M059J (cell line): ENCODE measurements at regions not wholly inside any gene's neighbourhood (a gene's known extent, or its start where the extent isn't known, plus 50 kb on each side); places are given as distances from the start of the nearest gene placed in this dataset.

Experiments
- DNase-seq: peaks from one replicate; pipeline ENCODE4 v3.0.0-alpha.2; 2012; ENCODE audit warnings: low read depth

DNA sequence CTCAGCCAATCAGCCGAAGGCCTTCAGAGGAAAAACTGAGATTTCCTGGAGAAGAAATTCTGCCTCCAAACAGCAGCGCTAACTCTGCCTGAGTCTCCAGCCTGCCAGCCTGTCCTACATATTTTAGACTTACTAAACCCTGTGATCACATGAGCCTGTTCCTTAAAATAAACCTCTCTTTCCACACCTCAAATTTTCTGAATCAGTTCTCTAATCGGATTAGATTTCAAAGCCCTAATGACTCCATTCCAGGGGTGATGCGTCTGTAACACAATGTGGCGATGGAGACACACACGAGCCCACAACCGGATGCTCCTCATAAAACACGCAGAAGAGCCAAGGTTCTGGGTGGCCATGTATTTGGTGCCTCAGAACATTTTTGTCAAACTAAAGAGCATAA lies 1371.2 kb downstream of the BRD1 start:
- DNase-seq = no peak

- no peak for DNase-seq
Measured at GRCh38 chr22:48453751-48454485, 1373.8 kb downstream of the BRD1 start.

GRCh38 chr22:48453171-48453570 lies 1374.5 kb downstream of the BRD1 start:
- no peak for DNase-seq

- no peak for DNase-seq
Measured at GRCh38 chr22:48452766-48453165, 1374.9 kb downstream of the BRD1 start.

DNA sequence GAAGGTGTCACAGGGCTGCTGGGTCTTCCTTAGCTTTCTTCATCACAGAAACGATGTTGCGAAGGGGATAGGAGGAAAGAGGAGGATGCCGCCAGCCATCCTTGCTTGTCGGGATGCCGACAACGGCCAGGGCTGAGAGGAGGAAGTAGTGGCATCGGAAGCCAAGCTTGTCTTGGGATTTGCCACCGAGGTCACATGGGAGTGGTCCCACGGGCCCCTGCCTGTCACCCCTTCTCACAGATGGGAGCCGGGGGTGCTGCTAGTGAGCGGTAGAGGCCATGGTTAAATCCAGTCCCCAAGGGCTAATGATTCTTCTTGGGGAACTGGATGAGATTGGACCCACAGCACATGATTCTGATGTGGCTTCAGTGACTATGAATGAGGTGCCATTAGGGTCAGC lies 1375.8 kb downstream of the BRD1 start:
- no peak for DNase-seq

DNA sequence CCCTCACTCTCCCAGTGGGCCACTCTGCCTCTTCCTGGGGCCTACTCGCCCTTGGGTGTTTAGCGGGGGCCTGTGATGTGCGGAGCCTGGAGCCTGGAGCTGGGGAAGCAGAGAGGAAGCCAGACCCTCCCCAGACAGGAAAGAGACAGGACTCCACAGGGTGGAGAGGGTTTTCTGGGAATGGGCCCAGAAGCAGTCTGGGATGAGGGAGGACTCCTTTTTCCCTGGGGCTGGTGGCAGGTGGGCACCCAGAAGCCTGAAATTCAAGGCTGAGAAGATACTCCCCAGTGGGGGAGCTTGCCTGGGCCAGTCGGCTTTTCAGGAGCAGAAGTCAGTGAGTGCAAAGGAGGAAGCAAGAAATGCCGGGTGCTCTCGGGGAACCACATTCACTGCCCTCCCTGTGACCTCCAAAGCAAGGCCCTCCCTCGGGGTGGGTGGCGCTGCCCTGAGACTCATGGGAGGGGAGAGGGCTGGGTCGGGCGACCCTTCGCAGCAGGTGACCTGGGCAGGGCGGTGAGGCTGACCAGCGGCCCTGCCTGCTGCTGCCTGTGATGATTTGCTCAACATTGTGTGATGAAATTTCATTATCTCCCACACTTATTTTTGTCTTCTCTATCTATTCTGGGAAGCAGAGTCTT lies 1377.4 kb downstream of the BRD1 start:
- DNase-seq = no peak

GRCh38 chr22:48449466-48450187 lies 1378.0 kb downstream of the BRD1 start:
- no peak for DNase-seq

- DNase-seq = no peak
Measured at GRCh38 chr22:48448821-48449220, 1378.9 kb downstream of the BRD1 start.

DNA sequence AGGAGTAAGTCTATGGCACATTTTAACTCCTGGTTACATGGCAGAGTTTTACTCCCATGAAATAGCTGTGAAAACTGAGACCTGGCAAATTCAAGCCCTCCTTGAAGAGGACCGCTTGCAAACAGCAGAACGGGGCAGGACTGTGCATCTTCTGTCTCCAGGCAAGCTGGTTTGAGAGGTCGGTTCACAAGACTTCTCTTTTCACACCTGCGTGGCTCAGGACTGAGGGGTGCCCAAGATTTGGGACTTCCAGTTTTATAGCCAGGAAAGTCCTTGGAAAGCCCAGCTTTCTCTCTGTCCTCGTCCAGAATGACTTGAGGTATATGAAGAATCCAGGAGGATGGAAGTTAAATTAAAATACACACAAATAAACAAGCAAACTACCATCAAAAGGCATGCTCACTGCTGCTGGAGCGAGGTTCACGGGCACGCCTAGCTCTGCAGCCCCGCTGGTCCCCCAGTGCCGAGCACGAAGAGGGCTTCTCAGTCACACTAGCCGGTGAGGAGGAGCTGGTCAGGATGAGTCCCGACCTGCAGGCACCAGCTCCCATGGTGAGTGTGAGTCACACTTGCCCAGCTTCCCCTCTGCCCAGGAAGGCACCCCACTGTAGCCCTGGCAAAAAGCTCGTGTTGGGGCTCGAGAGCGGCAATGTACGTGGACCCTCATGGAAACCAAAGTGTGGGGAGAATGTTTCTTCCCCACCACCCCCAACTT lies 1382.4 kb downstream of the BRD1 start:
- DNase-seq = peak; percentile 38

DNA sequence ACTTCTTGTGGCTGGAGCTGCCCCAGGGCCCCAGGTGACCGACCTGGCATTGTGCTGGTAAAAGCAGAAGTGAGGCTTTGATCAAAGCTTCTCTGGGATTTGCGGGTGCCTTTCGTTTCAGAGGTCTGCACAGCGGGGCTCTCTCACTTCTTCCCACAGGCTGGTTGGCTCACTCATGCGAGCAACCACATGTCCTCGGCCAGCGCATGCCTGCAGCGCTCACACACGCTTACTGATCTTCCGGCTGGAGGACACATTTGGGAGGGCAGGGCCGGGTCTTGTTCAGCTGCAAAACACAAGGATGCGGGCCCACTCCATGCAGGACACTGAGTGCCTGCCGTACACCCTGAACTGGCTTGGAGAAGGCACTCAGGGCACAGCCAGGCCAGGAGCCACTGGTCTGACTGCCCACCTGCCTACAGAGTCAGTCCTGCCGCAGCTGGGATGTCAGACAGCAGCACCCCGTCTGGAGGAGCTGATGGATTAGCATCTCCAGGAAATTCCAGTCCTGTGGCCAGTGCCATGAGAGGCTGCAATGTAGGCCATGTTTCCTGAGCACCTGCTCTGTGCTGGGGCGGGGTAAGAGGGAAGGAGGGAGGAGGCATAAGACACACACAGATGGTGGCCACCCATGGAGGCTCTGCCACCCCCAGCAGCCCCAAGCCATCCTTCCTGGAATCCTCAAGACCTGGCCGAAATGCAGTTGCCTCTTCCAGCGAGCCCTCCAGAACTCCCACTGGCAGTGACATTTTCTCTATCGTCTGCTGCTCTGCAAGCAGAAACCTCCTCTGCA lies 1383.2 kb downstream of the BRD1 start:
- peak; percentile 15 for DNase-seq

DNA sequence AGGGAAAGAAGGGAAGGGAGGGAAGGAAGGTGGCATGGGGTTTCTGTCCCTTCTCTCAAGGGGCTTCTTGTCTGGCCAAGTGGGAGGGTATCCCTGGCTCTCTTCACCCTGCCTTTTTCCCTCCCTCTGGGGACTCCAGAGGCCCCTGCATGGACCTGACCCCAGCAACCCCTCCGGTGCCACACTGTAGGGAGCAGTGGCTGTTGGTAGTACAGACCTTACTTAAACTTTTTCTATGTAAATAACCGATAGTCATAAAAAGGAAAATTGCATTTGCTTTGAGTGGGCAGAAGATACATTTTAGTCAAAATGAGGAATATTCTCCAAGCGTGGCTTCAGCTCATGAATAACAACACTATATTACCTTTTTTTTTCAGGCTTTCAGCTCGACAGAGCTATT lies 1384.0 kb downstream of the BRD1 start:
- DNase-seq = no peak

DNA sequence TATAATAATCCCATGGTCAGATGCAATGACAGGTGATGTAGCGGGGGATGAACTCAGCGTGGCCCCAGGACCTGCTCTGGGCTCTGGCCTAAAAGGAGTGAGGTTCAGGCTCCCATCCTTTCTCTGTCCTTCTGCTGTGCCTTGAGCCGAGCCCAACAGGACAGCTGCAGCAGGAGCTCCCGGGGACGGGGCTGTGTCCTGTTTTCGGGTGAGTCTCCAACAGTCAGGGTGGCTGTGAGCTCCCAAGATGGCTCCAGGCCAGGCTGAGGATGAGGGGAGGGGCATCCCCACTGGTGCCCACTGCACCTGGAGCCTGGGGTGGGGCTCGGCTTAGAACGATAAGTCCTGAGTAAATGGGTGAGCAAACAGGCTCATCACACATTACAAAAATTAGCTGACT lies 1385.0 kb downstream of the BRD1 start:
- no peak for DNase-seq

DNA sequence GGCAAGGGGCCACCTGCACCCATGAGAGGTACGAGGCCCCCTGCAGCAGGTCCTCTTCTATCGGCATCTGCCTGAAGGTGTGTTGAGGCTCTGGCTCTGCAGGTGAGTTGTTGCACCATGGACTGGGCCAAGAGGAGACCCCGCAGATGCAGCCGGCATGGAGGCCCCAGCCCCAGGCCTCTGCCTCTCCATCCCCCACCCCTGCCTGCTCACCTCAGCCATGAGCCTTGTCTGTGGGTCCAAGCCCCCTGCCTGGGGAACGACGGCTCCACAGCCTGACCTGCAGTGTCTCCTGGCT lies 1386.2 kb downstream of the BRD1 start:
- no peak for DNase-seq

DNA sequence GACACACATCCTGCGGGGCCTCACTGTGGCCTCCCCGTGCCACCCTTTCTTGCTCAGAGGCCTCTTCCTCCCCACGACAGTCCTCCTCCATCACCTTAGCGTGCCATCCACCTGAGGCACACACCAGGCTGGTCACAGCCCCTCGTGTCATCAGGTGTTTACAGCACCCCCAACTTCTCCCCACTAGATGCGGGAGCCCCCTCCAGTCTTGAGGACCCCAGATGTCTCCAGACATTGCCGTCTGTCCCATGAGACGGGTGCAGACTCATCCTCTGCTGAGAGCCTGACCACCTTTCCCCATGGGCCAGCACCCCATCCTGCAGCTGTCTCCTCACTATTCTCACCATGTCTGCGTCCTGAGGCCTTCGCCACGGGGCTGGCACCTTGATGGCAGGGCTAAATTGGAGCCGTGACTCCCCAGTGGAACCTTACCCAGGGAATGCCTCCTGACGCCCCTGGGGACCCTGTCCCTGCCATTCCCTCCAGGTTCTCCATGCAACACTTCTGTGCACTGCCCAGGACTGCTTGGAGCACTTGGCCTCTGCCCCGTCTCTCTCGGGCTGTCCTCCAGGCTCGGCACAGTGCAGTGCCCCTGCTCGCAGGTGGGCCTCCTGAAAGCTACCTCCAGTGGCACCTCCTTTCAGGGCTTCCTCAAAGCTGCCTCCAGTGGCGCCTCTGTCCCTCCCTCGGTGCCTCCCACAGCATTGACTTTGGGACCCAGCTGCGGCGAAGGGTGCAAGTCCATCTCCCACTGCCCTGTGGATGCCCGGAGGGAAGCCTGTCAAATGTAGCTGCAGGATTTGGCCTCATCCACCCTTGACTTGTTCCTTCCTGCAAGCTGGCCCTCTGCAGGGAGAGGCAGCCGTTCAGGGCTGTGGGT lies 1386.8 kb downstream of the BRD1 start:
- no peak for DNase-seq

DNA sequence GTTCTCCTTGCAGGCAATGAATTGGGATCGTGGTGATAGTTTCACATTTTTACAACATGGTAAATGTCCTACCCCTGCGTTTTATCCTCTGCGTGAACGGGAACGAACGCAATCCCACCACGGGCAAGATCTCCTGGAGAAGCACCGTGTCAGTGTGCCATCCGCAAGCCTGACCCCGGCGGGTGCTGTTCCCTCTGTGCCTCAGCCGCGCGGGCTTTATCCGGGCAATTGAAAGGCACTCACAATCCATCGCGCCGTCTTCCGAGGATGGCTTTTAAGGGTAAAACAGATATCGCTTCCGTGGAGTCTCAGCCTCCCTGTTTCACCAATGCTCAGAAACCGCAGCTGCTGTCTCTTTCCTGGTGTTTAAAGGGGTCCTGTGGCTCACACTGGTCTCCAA lies 1387.5 kb downstream of the BRD1 start:
- DNase-seq = no peak

GRCh38 chr22:48439560-48440135 lies 1388.0 kb downstream of the BRD1 start:
- DNase-seq = no peak

- DNase-seq = peak; percentile 2
Measured at GRCh38 chr22:48438800-48439559, 1388.7 kb downstream of the BRD1 start.

DNA sequence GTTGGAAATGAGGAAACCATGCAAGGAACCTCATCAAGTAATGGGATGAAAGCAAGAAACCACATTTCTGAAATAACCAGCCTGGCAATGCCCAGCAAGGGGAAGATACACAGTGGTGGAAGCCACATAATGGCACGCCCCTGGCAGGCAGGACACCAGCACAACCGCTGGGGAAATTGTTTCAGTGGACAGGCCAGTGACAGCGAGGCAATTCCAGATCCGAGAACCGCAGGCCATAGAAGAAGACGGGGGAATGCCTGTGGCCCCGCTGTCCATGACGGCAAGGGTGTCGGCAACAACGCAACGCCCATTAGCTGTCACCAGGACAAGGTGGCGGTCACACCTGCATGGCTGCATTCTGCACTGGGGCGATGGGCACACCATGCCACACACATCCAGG lies 1389.6 kb downstream of the BRD1 start:
- no peak for DNase-seq

- DNase-seq = no peak
Measured at GRCh38 chr22:48436201-48436931, 1391.3 kb downstream of the BRD1 start.
